A673 (cell line): ENCODE measurements at regions not wholly inside any gene's neighbourhood (a gene's known extent, or its start where the extent isn't known, plus 50 kb on each side); places are given as distances from the start of the nearest gene placed in this dataset.

Experiments used
- EZH2 ChIP-seq: fragments of 200-600 bp; sonication (generic); IDR thresholded peaks from 2 replicates; pipeline ENCODE4 v1.6.1; 2017; ENCODE audit warnings: borderline replicate concordance, low read depth, mild to moderate bottlenecking, mixed read lengths, antibody characterized with exemption, low read length; ENCODE audit not compliant: poor library complexity, severe bottlenecking
- TF ChIP-seq, protein P1 (sequence below): fragments of 300-800, 200-600 bp; sonication (generic); conservative IDR thresholded peaks from 2 replicates; pipeline ENCODE4 v1.5.1; 2017; ENCODE audit warnings: low read depth, mild to moderate bottlenecking, antibody characterized with exemption, low read length, moderate library complexity, mixed read lengths

DNA sequence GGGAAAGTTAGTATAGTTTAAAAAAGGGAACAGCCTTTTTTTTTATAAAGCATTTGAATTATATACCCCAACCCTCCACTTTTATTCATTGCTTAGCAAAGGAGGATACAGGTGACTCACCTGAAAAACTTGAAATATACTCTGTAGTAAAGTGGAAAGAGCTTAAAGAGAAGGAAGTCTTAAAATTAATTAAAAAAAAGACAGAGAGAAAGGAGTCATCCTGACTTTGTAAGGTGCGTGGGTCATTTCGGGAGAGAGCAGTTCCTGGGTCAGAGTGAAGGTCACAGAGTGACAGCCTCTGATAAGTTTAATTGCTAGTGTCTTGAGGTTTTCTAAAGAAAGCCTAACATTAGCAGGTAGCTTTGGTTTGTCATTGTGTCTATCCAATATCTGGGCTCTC lies 310.3 kb downstream of the KLF5 start:
- TF ChIP-seq, protein P1, sequence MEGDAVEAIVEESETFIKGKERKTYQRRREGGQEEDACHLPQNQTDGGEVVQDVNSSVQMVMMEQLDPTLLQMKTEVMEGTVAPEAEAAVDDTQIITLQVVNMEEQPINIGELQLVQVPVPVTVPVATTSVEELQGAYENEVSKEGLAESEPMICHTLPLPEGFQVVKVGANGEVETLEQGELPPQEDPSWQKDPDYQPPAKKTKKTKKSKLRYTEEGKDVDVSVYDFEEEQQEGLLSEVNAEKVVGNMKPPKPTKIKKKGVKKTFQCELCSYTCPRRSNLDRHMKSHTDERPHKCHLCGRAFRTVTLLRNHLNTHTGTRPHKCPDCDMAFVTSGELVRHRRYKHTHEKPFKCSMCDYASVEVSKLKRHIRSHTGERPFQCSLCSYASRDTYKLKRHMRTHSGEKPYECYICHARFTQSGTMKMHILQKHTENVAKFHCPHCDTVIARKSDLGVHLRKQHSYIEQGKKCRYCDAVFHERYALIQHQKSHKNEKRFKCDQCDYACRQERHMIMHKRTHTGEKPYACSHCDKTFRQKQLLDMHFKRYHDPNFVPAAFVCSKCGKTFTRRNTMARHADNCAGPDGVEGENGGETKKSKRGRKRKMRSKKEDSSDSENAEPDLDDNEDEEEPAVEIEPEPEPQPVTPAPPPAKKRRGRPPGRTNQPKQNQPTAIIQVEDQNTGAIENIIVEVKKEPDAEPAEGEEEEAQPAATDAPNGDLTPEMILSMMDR: no peak
- no peak for TF ChIP-seq EZH2
